ENCODE measurements at regions not wholly inside any gene's neighbourhood (a gene's known extent, or its start where the extent isn't known, plus 50 kb on each side); places are given as distances from the start of the nearest gene placed in this dataset.

- DNase-seq, result no peak
- intact Hi-C loops (cut with micrococcal nuclease), result no loop called here
- no peaks in the 10 kb centered on the region for H3K9me3 ChIP-seq (ENCODE audit: control extremely low read depth in 1 of 3, control insufficient read depth in 2 of 3, insufficient read depth in 1 of 3, low read length in 2 of 3)
- no peak for TF ChIP-seq EZH2 (IDR thresholded peaks at IDR 0.05; ENCODE audit: borderline replicate concordance, insufficient read depth, low read depth, low read length, poor library complexity, severe bottlenecking)
- TF ChIP-seq CTCF (IDR thresholded peaks at IDR 0.05), result no peak
- H3K4me1 ChIP-seq (ENCODE audit: control insufficient read depth in 2 of 2, insufficient read depth in 2 of 2, low read length in 2 of 2), result no peaks in the 10 kb centered on the region
- H3K27ac ChIP-seq (ENCODE audit: low read length in 2 of 2), result no peak overlapping the region
- H2AFZ ChIP-seq (ENCODE audit: insufficient read depth, low read depth, low read length, poor library complexity, severe bottlenecking), result no peak overlapping the region
- no peak overlapping the region for H3K4me3 ChIP-seq (ENCODE audit: control extremely low read depth in 1 of 5, extremely low read depth in 1 of 5, insufficient read depth in 1 of 5, low read depth in 2 of 5, low read length in 4 of 5)
- Mint-ChIP-seq H3K27me3 (no peaks in the 10 kb centered on the region), H3K9me3 (ENCODE audit: insufficient read depth) (no peaks in the 10 kb centered on the region), H3K4me3 (no peak overlapping the region), H3K4me1 (no peaks in the 10 kb centered on the region), H3K27ac (no peak overlapping the region)
- no CpG with 5 or more reads among the region's 3 CpGs for WGBS (ENCODE audit: insufficient coverage)
- no peaks in the 10 kb centered on the region for H3K79me2 ChIP-seq (ENCODE audit: control insufficient read depth, insufficient read depth, low read length)
- no peaks in the 10 kb centered on the region for H4K20me1 ChIP-seq (ENCODE audit: control insufficient read depth, insufficient read depth, low read length, poor library complexity, severe bottlenecking)
- no peak overlapping the region for H3K4me2 ChIP-seq (replicated peaks; ENCODE audit: low read depth, low read length, poor library complexity, severe bottlenecking)
- CTCF ChIA-PET, result no interaction called here
- no peaks in the 10 kb centered on the region for H3K27me3 ChIP-seq (replicated peaks in 1 of 4; ENCODE audit: control extremely low read depth in 1 of 4, control insufficient read depth in 3 of 4, insufficient read depth in 4 of 4, low read length in 3 of 4)
- no peaks in the 10 kb centered on the region for H3K36me3 ChIP-seq (replicated peaks in 1 of 2; ENCODE audit: control extremely low read depth in 1 of 2, control insufficient read depth in 1 of 2, extremely low read depth in 1 of 2, insufficient read depth in 2 of 2, low read length in 1 of 2)
- no peak for ATAC-seq (ENCODE audit: low read depth)
- POLR2A ChIA-PET, result no interaction called here
- no peak overlapping the region for H3K9ac ChIP-seq (ENCODE audit: low read length)
Observed at GRCh38 chr11:29448246-29448877, 568.5 kb downstream of the KCNA4 start.

DNA sequence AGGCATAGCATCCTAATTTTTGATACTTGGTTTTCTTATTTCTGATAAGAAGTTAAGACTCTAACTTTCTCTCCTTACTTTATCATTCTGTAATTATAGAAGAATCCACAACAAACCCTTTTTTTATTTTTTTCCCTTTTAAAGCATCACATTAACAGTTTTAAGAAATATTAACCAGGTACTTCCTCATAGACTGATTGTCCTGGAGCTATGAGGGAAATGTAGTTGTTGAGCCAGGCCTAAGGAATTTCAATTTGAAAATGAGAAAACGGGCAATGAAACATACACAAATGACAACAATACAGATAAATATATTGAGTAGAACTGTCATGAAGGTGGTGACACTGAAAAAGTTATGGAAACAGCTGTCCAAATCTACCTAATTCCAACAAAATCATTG is 569.0 kb downstream of the KCNA4 start:
- H3K4me3 Mint-ChIP-seq, result no peak overlapping the region
- no peak for ATAC-seq (ENCODE audit: low read depth)
- Histone ChIP-seq H3K4me2 (replicated peaks; ENCODE audit: low read depth, low read length, poor library complexity, severe bottlenecking) (no peak overlapping the region), H3K9ac (ENCODE audit: low read length) (no peak overlapping the region), H3K27me3 (replicated peaks in 1 of 4; ENCODE audit: control extremely low read depth in 1 of 4, control insufficient read depth in 3 of 4, insufficient read depth in 4 of 4, low read length in 3 of 4) (no peaks in the 10 kb centered on the region), H3K9me3 (ENCODE audit: control extremely low read depth in 1 of 3, control insufficient read depth in 2 of 3, insufficient read depth in 1 of 3, low read length in 2 of 3) (peaks cover 0 to 2% (median 0%) of the 10 kb centered on the region in 3 donors), H4K20me1 (ENCODE audit: control insufficient read depth, insufficient read depth, low read length, poor library complexity, severe bottlenecking) (no peaks in the 10 kb centered on the region), H3K4me1 (ENCODE audit: control insufficient read depth in 2 of 2, insufficient read depth in 2 of 2, low read length in 2 of 2) (no peaks in the 10 kb centered on the region), H2AFZ (ENCODE audit: insufficient read depth, low read depth, low read length, poor library complexity, severe bottlenecking) (no peak overlapping the region), H3K36me3 (replicated peaks in 1 of 2; ENCODE audit: control extremely low read depth in 1 of 2, control insufficient read depth in 1 of 2, extremely low read depth in 1 of 2, insufficient read depth in 2 of 2, low read length in 1 of 2) (no peaks in the 10 kb centered on the region), H3K4me3 (ENCODE audit: control extremely low read depth in 1 of 5, extremely low read depth in 1 of 5, insufficient read depth in 1 of 5, low read depth in 2 of 5, low read length in 4 of 5) (no peak overlapping the region), H3K79me2 (ENCODE audit: control insufficient read depth, insufficient read depth, low read length) (no peaks in the 10 kb centered on the region), H3K27ac (ENCODE audit: low read length in 2 of 2) (no peak overlapping the region)
- intact Hi-C loops (cut with micrococcal nuclease), result no loop called here
- H3K27me3 Mint-ChIP-seq, result no peaks in the 10 kb centered on the region
- no peaks in the 10 kb centered on the region for H3K9me3 Mint-ChIP-seq (ENCODE audit: insufficient read depth)
- no peak for TF ChIP-seq CTCF (IDR thresholded peaks at IDR 0.05)
- TF ChIP-seq EZH2 (IDR thresholded peaks at IDR 0.05; ENCODE audit: borderline replicate concordance, insufficient read depth, low read depth, low read length, poor library complexity, severe bottlenecking), result no peak
- no peak for DNase-seq
- no peaks in the 10 kb centered on the region for H3K4me1 Mint-ChIP-seq
- H3K27ac Mint-ChIP-seq, result no peak overlapping the region
- ChIA-PET POLR2A (no interaction called here), CTCF (no interaction called here)
- no CpG with 5 or more reads among the region's 1 CpG for WGBS (ENCODE audit: insufficient coverage)

Measured in B cell (primary cell).